RWPE2 (cell line): ENCODE measurements at regions not wholly inside any gene's neighbourhood (a gene's known extent, or its start where the extent isn't known, plus 50 kb on each side); places are given as distances from the start of the nearest gene placed in this dataset.
"Not testable (repeated sequence)": the region's sequence is repeated elsewhere in the genome, so short reads cannot be mapped to it uniquely, and the experiment has no call there.

Source experiments
- ATAC-seq: fragments of 200-7000 bp; cut with Tn5 transposase; 3 replicates; pipeline ENCODE4 v1.9.1; 2021; ENCODE audit warnings: low read depth
- DNase-seq: peaks from one replicate; pipeline ENCODE4 v3.0.0-alpha.2; 2020; ENCODE audit warnings: low spot score
- H3K27ac ChIP-seq: fragments of 450-650 bp; 2 replicates; pipeline ENCODE4 v1.5.1; 2017; ENCODE audit warnings: mild to moderate bottlenecking; ENCODE audit not compliant: poor library complexity, severe bottlenecking
- H3K27me3 ChIP-seq: fragments of 250-450 bp; sonication (Bioruptor Pico); 2 replicates; pipeline ENCODE4 v1.5.1; 2021; ENCODE audit warnings: mild to moderate bottlenecking, moderate library complexity; ENCODE audit not compliant: insufficient read depth, poor library complexity, severe bottlenecking
- H3K36me3 ChIP-seq: fragments of 250-450 bp; sonication (Bioruptor Pico); 2 replicates; pipeline ENCODE4 v1.5.1; 2020; ENCODE audit warnings: low read depth, mild to moderate bottlenecking, moderate library complexity
- H3K4me1 ChIP-seq: fragments of 250-450 bp; sonication (Bioruptor Pico); 2 replicates; pipeline ENCODE4 v1.5.1; 2021; ENCODE audit warnings: mild to moderate bottlenecking, moderate library complexity; ENCODE audit not compliant: insufficient read depth, poor library complexity, severe bottlenecking
- H3K4me3 ChIP-seq: fragments of 250-450 bp; sonication (Bioruptor Pico); 2 replicates; pipeline ENCODE4 v1.5.1; 2021; ENCODE audit warnings: mild to moderate bottlenecking, moderate library complexity; ENCODE audit not compliant: severe bottlenecking
- H3K9me3 ChIP-seq: fragments of 250-450 bp; sonication (Bioruptor Pico); 2 replicates; pipeline ENCODE4 v1.5.1; 2021; ENCODE audit warnings: mild to moderate bottlenecking, moderate library complexity; ENCODE audit not compliant: severe bottlenecking
- TF ChIP-seq, protein P1 (sequence below): fragments of 450-650 bp; IDR thresholded peaks from one replicate; pipeline ENCODE4 v1.5.1; 2017; ENCODE audit warnings: mild to moderate bottlenecking, moderate library complexity; ENCODE audit not compliant: poor library complexity, severe bottlenecking

DNA sequence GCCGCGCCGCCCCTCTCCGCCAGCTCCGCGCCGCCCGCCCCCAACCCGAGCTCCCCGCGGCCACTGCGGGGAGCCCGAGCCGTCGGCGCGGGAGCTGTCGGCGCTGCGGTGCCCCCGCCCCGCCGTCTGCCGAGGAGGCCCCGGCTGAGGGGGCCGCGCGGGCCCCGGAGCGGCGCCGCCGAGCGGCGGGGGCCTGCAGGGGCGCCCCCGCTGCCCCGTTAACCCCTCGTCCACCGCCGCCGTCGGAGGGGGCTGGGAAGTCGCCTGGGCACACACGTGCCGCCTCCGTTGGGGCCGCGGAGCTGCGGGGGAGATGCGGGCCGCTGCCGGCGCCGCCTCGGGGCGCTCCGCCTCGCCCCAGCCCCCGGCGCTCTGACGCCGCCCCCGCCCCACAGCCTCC is 115.4 kb downstream of the CRLF3 start:
- H3K4me1 ChIP-seq, ATAC-seq: not testable (repeated sequence)

DNA sequence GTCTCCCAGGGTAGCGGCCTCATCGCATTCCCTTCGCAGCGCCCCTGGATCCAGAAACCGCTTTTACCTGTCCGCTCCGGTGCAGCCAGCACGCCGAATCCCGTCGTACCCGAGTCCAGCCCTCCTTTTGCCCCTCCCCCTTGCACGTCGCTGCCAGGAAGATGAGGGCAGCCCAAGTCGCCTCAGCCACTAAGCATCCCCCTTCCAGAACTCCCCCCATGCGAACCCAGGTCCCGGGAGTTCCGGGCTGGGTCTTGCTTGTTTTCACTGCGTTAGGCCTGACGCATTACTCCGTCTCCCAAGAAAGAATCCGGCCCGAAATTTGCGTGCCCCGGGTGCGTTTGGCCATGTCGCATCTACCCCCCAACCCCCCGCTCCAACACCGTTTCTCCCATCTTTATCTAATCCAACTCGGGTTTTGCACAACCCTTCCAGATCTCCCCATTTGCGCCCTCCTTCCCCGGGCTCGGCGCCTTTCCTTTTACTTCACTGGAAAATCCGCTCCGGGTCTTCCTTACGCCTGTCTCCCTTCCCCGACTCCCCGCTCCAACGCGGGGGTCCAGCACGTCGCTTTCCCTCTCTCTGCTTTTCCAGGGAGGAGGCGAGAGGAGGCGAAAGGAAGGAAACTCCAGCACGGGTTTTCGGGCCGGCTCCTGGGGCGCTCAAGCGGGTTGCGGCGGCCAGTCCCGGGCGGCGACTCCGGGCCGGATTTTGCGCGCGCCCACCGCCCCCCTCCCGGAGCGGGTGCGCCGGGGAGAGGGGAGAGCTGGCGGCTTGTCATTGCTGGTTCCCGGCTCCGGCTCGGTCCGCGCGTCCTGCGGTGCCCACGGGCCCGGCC is 116.0 kb downstream of the CRLF3 start:
- H3K4me1 ChIP-seq, H3K27ac ChIP-seq, H3K9me3 ChIP-seq, H3K36me3 ChIP-seq, DNase-seq: not testable (repeated sequence)
- Histone ChIP-seq H3K4me3 (peak overlapping the region; percentile 43), H3K27me3 (peaks cover 25% of the 10 kb centered on the region)
- peak; percentile 66 for ATAC-seq

More for the DNA sequence above, 115.4 kb downstream of the CRLF3 start:
- Histone ChIP-seq H3K27me3 (peaks cover 25% of the 10 kb centered on the region), H3K4me3 (peak overlapping the region; percentile 43)
- not testable (repeated sequence) for H3K9me3 ChIP-seq, H3K27ac ChIP-seq, DNase-seq, H3K36me3 ChIP-seq

DNA sequence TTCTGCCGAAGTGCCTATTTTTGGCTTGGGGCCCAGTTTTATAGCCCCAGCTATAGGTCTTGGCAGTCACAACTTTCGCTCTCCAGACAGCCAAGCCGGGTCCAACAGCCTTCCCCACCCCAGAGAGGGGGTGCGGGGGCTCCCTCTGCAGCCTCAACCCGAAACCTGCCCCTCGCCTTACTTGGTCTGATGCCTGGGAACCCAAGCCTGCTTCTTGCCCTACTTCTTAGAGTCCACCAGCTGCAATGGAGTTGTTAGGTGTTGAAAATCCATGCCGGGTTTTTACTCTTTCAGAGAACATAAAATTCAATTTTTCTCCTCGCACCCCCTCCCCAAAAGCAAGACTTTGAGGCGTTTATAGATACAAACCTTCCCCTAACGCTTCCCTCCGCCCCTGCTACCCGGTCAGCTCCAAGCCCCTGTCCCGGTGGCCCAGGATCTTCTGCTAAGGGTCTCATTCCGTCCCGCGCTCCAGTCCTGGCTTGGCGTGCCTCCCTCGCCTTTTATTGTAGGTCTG is 116.7 kb downstream of the CRLF3 start:
- peak overlapping the region; percentile 43 for H3K4me3 ChIP-seq
- not testable (repeated sequence) for DNase-seq, H3K36me3 ChIP-seq, ATAC-seq, H3K27ac ChIP-seq, H3K4me1 ChIP-seq, H3K9me3 ChIP-seq
- peaks cover 25% of the 10 kb centered on the region for H3K27me3 ChIP-seq

DNA sequence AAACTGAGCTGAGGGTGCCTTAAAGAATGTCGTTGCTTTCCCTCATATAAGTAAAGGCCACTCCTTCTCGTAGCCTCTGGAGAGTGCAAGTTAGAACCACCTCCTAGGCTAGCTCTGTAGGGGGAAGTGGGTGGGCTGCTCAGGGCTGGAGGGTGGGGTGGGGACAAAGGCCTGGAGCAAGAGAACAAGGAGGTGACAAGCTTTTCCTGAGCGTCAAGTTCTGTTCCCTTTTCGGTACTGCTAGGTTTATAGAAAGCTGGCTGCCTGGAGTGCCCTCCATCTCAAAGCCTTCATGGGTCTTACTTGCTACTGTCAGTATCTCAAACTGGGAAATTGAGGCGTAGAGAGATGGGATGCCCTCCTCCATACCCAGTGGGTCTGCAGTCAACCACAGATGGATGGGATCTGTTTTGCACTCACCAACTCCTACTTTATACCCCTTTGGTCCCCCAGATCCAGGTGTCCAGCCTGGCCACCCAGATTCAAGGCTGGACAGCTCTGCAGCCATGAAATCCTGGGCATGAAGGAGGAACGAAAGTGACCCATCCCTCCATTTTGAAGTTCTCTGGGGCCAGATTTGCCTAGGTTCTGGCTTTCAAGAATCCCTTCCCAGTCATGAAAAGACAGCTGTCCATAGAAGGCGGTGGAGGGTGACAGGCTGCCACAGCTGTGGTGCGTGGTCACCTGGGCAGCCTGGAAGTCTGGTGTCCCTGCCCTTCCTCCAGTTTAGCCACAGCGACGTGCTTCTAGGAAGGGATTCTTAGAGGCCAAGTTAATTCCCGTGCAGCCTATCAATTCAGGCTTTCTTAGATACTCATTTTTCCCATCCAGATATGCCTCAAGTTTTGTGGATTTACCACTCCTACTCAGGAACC is 117.8 kb downstream of the CRLF3 start:
- H3K27me3 ChIP-seq: peaks cover 25% of the 10 kb centered on the region
- not testable (repeated sequence) for H3K4me1 ChIP-seq, H3K9me3 ChIP-seq, H3K4me3 ChIP-seq, ATAC-seq, DNase-seq, H3K27ac ChIP-seq, H3K36me3 ChIP-seq

DNA sequence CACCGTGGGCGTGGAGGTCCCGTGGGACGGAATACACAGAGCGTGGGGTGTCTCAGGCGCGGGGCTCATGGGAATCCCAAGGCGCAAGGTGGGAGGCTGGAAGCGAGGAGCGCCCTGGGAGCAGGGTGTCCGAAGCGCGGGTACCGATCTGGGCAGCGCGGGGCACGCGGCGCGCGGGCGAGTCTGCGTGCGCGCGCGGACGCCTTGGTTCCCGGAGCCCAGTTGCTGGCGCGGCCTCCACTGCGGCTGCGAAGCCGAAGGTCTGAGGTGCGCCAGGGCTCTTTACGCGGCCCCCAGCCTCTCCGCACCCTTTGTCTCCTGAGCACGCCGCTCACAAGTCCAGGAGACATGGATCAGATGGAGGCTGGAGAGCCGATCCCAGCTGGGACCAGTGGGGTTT is 118.5 kb downstream of the CRLF3 start:
- not testable (repeated sequence) for H3K4me3 ChIP-seq, H3K9me3 ChIP-seq, DNase-seq, H3K4me1 ChIP-seq, H3K36me3 ChIP-seq, ATAC-seq, H3K27ac ChIP-seq
- peaks cover 25% of the 10 kb centered on the region for H3K27me3 ChIP-seq

DNA sequence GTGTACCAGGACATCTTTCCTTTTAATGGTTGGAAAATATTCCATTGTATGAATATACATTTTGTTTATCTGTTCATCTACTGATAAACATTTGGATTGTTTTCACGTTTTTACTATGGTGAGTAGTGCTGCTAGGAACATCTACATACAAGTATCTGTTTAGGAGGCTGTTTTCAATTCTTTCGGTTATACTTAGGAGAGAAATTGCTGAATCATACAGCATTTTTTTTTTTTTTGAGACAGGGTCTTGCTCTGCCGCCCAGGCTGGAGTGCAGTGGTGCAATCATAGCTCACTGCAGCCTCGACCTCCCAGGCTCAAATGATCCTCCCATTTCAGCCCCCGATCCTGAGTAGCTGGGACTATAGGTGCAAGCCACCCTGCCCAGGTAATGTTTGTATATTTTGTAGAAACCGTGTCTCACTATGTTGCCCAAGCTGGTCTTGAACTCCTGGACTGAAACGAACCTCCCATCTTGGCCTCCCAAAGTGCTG is 122.9 kb downstream of the CRLF3 start:
- ATAC-seq (no peak), DNase-seq (no peak)
- H3K9me3 ChIP-seq: no peaks in the 10 kb centered on the region
- H3K27me3 ChIP-seq: peaks cover 13% of the 10 kb centered on the region
- H3K36me3 ChIP-seq: no peaks in the 10 kb centered on the region
- H3K4me1 ChIP-seq: no peaks in the 10 kb centered on the region
- no peak overlapping the region for H3K27ac ChIP-seq
- no peak overlapping the region for H3K4me3 ChIP-seq
- TF ChIP-seq, protein P1, sequence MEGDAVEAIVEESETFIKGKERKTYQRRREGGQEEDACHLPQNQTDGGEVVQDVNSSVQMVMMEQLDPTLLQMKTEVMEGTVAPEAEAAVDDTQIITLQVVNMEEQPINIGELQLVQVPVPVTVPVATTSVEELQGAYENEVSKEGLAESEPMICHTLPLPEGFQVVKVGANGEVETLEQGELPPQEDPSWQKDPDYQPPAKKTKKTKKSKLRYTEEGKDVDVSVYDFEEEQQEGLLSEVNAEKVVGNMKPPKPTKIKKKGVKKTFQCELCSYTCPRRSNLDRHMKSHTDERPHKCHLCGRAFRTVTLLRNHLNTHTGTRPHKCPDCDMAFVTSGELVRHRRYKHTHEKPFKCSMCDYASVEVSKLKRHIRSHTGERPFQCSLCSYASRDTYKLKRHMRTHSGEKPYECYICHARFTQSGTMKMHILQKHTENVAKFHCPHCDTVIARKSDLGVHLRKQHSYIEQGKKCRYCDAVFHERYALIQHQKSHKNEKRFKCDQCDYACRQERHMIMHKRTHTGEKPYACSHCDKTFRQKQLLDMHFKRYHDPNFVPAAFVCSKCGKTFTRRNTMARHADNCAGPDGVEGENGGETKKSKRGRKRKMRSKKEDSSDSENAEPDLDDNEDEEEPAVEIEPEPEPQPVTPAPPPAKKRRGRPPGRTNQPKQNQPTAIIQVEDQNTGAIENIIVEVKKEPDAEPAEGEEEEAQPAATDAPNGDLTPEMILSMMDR: no peak

DNA sequence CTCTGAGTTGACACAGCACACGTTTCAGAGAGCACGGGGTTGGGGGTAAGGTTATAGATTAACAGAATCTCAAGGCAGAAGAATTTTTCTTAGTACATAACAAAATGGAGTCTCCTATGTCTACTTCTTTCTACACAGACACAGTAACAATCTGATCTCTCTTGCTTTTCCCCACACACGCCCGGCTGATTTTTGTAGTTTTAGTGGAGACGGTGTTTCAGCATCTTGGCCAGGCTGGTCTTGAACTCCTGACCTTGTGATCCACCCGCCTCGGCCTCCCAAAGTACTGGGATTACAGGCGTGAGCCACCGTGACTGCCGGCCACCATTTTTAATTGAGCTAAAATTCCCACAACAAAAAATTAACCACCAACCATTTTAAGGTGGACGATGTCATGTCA is 123.7 kb downstream of the CRLF3 start:
- H3K9me3 ChIP-seq, H3K4me3 ChIP-seq, H3K4me1 ChIP-seq, ATAC-seq, H3K27ac ChIP-seq, H3K36me3 ChIP-seq, H3K27me3 ChIP-seq, DNase-seq: not testable (repeated sequence)
